ENCODE measurements at regions not wholly inside any gene's neighbourhood (a gene's known extent, or its start where the extent isn't known, plus 50 kb on each side); places are given as distances from the start of the nearest gene placed in this dataset.

DNA sequence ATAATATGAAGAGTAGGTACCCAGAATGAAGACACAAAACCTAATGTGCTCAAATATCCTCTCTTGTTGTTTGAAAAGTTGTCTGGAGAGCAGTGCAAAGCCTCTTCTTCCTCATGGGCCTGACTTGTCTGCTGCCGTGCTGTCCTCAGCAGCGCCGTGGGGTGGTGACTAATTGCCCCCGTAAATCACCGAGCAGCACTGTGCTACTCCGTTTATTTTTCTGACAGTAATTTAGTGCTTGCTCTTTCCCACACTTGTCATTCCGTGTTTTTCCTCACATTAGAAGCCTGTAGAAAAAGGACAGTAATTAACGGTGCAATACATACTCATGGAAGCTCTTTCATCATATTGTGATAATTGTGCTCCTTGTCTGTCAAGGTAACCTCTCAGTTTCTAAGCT, 114.8 kb upstream of the BARHL2 start:
- Histone ChIP-seq H3K36me3 (ENCODE audit: control insufficient read depth, insufficient read depth, low read length) (no peaks in the 10 kb centered on the region), H3K4me3 (ENCODE audit: low read length) (no peak overlapping the region), H3K9me3 (ENCODE audit: control insufficient read depth, insufficient read depth, low read length) (no peaks in the 10 kb centered on the region), H3K27ac (ENCODE audit: low read length) (no peak overlapping the region), H3K27me3 (ENCODE audit: control insufficient read depth, insufficient read depth, low read length) (peaks cover 60% of the 10 kb centered on the region), H3K4me1 (ENCODE audit: control insufficient read depth, insufficient read depth, low read length) (peaks cover 20% of the 10 kb centered on the region)
- no peak overlapping the region for H3K27ac Mint-ChIP-seq
- H3K4me3 Mint-ChIP-seq, result no peak overlapping the region
- H3K36me3 Mint-ChIP-seq, result no peaks in the 10 kb centered on the region
- peaks cover 19 to 27% of the 10 kb centered on the region in 2 donors for H3K4me1 Mint-ChIP-seq
- no peaks in the 10 kb centered on the region for H3K9me3 Mint-ChIP-seq
- TF ChIP-seq, protein P1, sequence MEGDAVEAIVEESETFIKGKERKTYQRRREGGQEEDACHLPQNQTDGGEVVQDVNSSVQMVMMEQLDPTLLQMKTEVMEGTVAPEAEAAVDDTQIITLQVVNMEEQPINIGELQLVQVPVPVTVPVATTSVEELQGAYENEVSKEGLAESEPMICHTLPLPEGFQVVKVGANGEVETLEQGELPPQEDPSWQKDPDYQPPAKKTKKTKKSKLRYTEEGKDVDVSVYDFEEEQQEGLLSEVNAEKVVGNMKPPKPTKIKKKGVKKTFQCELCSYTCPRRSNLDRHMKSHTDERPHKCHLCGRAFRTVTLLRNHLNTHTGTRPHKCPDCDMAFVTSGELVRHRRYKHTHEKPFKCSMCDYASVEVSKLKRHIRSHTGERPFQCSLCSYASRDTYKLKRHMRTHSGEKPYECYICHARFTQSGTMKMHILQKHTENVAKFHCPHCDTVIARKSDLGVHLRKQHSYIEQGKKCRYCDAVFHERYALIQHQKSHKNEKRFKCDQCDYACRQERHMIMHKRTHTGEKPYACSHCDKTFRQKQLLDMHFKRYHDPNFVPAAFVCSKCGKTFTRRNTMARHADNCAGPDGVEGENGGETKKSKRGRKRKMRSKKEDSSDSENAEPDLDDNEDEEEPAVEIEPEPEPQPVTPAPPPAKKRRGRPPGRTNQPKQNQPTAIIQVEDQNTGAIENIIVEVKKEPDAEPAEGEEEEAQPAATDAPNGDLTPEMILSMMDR (IDR thresholded peaks at IDR 0.05), result no peak
- DNase-seq (no peak), ATAC-seq (peak in 2 of 3 donors; percentile 42 to 43)
- intact Hi-C loops (cut with micrococcal nuclease), result no loop called here
- WGBS (ENCODE audit: insufficient coverage), result 8% methylated on average over 8 of the region's 8 CpGs
- H3K27me3 Mint-ChIP-seq (ENCODE audit: low read depth in 2 of 2), result peaks cover 76 to 93% of the 10 kb centered on the region in 2 donors

DNA sequence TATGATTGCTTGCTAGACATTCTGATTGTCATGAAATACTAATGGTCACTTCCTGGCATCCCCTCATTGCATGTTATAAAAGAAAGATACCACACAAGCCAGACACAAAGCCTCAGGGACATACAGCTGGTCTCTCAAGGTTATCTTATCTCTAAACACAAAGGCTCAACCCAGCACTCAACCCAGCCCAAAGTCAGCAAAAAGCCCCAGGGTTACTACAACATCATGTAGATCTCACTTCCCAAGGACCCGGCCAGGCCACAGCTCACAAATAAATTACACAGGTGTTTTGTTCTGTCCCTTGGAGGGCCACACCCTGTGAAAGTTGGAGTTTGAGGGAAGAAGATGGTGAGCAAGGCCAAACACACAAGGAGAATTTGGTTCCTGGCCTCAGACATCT, 109.7 kb upstream of the BARHL2 start:
- Histone ChIP-seq H3K27ac (ENCODE audit: low read length) (no peak overlapping the region), H3K36me3 (ENCODE audit: control insufficient read depth, insufficient read depth, low read length) (no peaks in the 10 kb centered on the region), H3K4me3 (ENCODE audit: low read length) (no peak overlapping the region), H3K9me3 (ENCODE audit: control insufficient read depth, insufficient read depth, low read length) (no peaks in the 10 kb centered on the region), H3K4me1 (ENCODE audit: control insufficient read depth, insufficient read depth, low read length) (no peaks in the 10 kb centered on the region), H3K27me3 (ENCODE audit: control insufficient read depth, insufficient read depth, low read length) (peaks cover 21% of the 10 kb centered on the region)
- Mint-ChIP-seq H3K4me3 (no peak overlapping the region), H3K36me3 (no peaks in the 10 kb centered on the region), H3K27me3 (ENCODE audit: low read depth in 2 of 2) (peaks cover 63 to 79% of the 10 kb centered on the region in 2 donors), H3K9me3 (no peaks in the 10 kb centered on the region), H3K4me1 (no peaks in the 10 kb centered on the region), H3K27ac (no peak overlapping the region)
- TF ChIP-seq, protein P1 (IDR thresholded peaks at IDR 0.05), result no peak
- ATAC-seq (no peak), DNase-seq (no peak)
- intact Hi-C loops (cut with micrococcal nuclease), result no loop called here
- WGBS (ENCODE audit: insufficient coverage), result no CpG with 5 or more reads among the region's 1 CpG

DNA sequence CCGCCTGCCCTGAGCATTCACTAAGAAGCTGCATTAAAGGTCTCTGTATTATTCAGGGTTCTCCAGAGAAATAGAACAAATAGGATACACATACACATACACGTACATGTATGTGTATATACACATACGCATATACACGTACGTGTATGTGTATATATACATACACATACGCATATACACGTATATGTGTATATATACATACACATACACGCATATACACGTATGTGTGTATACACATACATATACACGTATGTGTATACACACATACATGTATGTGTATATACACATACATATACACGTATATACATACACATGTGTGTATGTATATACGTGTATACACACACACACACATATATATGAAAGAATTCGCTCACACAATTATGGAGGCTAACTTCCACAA, 108.9 kb upstream of the BARHL2 start:
- no peak overlapping the region for H3K27ac Mint-ChIP-seq
- Histone ChIP-seq H3K36me3 (ENCODE audit: control insufficient read depth, insufficient read depth, low read length) (no peaks in the 10 kb centered on the region), H3K4me1 (ENCODE audit: control insufficient read depth, insufficient read depth, low read length) (no peaks in the 10 kb centered on the region), H3K27me3 (ENCODE audit: control insufficient read depth, insufficient read depth, low read length) (peaks cover 15% of the 10 kb centered on the region), H3K4me3 (ENCODE audit: low read length) (no peak overlapping the region), H3K27ac (ENCODE audit: low read length) (no peak overlapping the region), H3K9me3 (ENCODE audit: control insufficient read depth, insufficient read depth, low read length) (no peaks in the 10 kb centered on the region)
- TF ChIP-seq, protein P1 (IDR thresholded peaks at IDR 0.05), result no peak
- no peaks in the 10 kb centered on the region for H3K36me3 Mint-ChIP-seq
- no peak for DNase-seq
- no peaks in the 10 kb centered on the region for H3K9me3 Mint-ChIP-seq
- H3K4me3 Mint-ChIP-seq, result no peak overlapping the region
- H3K4me1 Mint-ChIP-seq, result no peaks in the 10 kb centered on the region
- H3K27me3 Mint-ChIP-seq (ENCODE audit: low read depth in 2 of 2), result peaks cover 56 to 75% of the 10 kb centered on the region in 2 donors
- peak in 1 of 3 donors; percentile 36 for ATAC-seq
- WGBS (ENCODE audit: insufficient coverage), result 73% methylated on average over 5 of the region's 13 CpGs
- intact Hi-C loops (cut with micrococcal nuclease), result no loop called here

DNA sequence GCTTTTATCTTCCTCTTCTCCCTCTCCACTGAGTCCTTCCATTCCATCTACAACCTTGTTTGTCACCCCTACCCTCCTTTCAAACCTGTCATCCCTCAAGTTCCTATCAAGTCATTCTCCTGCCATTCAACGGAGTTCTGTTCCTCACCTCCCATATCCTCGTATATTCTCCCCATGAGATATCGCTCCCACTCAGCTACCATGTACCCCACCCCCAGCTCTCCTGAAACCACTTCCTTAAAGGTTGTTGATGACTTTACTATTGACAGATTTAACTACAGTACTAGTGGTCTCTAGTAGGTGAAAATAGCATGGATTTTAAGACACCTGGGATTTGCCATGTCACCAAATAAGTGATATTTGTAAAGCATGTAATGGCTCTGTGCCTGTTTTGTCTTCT, 107.4 kb upstream of the BARHL2 start:
- intact Hi-C loops (cut with micrococcal nuclease), result no loop called here
- Mint-ChIP-seq H3K4me3 (no peak overlapping the region), H3K27me3 (ENCODE audit: low read depth in 2 of 2) (peaks cover 45 to 60% of the 10 kb centered on the region in 2 donors), H3K27ac (no peak overlapping the region), H3K36me3 (no peaks in the 10 kb centered on the region), H3K4me1 (no peaks in the 10 kb centered on the region), H3K9me3 (no peaks in the 10 kb centered on the region)
- WGBS (ENCODE audit: insufficient coverage), result 88% methylated on average over 3 of the region's 3 CpGs
- Histone ChIP-seq H3K27me3 (ENCODE audit: control insufficient read depth, insufficient read depth, low read length) (peaks cover 13% of the 10 kb centered on the region), H3K4me1 (ENCODE audit: control insufficient read depth, insufficient read depth, low read length) (no peaks in the 10 kb centered on the region), H3K4me3 (ENCODE audit: low read length) (no peak overlapping the region), H3K9me3 (ENCODE audit: control insufficient read depth, insufficient read depth, low read length) (no peaks in the 10 kb centered on the region), H3K36me3 (ENCODE audit: control insufficient read depth, insufficient read depth, low read length) (no peaks in the 10 kb centered on the region), H3K27ac (ENCODE audit: low read length) (no peak overlapping the region)
- ATAC-seq (no peak), DNase-seq (no peak)
- TF ChIP-seq, protein P1 (IDR thresholded peaks at IDR 0.05), result no peak

Data from natural killer cell (primary cell).